ENCODE measurements at regions not wholly inside any gene's neighbourhood (a gene's known extent, or its start where the extent isn't known, plus 50 kb on each side); places are given as distances from the start of the nearest gene placed in this dataset.

GRCh38 chr11:101182467-101182866, 52.9 kb upstream of the PGR start:
- Histone ChIP-seq H3K27ac (no peak overlapping the region), H3K4me3 (ENCODE audit: low read depth, low read length) (no peak overlapping the region), H3K36me3 (no peaks in the 10 kb centered on the region), H3K9me3 (ENCODE audit: severe bottlenecking) (no peaks in the 10 kb centered on the region), H3K27me3 (ENCODE audit: insufficient read depth, low read depth, severe bottlenecking) (no peaks in the 10 kb centered on the region)
- DNase-seq = no peak
- TF ChIP-seq, protein P1, sequence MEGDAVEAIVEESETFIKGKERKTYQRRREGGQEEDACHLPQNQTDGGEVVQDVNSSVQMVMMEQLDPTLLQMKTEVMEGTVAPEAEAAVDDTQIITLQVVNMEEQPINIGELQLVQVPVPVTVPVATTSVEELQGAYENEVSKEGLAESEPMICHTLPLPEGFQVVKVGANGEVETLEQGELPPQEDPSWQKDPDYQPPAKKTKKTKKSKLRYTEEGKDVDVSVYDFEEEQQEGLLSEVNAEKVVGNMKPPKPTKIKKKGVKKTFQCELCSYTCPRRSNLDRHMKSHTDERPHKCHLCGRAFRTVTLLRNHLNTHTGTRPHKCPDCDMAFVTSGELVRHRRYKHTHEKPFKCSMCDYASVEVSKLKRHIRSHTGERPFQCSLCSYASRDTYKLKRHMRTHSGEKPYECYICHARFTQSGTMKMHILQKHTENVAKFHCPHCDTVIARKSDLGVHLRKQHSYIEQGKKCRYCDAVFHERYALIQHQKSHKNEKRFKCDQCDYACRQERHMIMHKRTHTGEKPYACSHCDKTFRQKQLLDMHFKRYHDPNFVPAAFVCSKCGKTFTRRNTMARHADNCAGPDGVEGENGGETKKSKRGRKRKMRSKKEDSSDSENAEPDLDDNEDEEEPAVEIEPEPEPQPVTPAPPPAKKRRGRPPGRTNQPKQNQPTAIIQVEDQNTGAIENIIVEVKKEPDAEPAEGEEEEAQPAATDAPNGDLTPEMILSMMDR (IDR thresholded peaks at IDR 0.05; ENCODE audit: low read depth, low read length) = no peak

DNA sequence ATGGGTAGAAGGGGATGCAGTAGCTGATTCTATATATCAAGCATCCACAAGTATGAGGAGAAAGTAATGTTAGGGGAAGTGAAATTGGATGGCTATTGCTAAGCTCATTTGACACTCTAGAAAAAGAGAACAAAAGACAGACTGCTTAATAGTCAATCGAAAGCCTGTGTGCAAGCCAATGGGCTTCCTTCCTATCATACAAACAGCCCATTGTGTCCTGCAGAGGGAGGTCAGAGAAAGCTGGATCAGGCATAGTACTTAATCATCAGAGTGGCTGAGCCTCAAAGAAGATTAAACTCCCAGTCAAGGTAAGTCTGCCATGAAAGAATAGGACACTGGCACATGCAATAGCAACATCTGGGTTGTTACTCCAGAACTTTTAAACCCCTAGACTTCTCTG, 50.9 kb upstream of the PGR start:
- peak; percentile 42 for DNase-seq
- H3K27ac ChIP-seq = no peak overlapping the region
- H3K36me3 ChIP-seq = no peaks in the 10 kb centered on the region
- H3K9me3 ChIP-seq (ENCODE audit: severe bottlenecking) = no peaks in the 10 kb centered on the region
- TF ChIP-seq, protein P1 (IDR thresholded peaks at IDR 0.05; ENCODE audit: low read depth, low read length) = no peak
- no peak overlapping the region for H3K4me3 ChIP-seq (ENCODE audit: low read depth, low read length)
- H3K27me3 ChIP-seq (ENCODE audit: insufficient read depth, low read depth, severe bottlenecking) = no peaks in the 10 kb centered on the region

All from WERI-Rb-1 (cell line).